GM12872 (cell line): ENCODE measurements at regions not wholly inside any gene's neighbourhood (a gene's known extent, or its start where the extent isn't known, plus 50 kb on each side); places are given as distances from the start of the nearest gene placed in this dataset.
A peak's percentile ranks its signal among the peaks of the same experiment; 100 is the strongest.

Source experiments
- TF ChIP-seq, protein P1 (sequence below): IDR thresholded peaks from 3 replicates; pipeline ENCODE4 v1.5.1; 2011; ENCODE audit warnings: low read depth, mild to moderate bottlenecking, low read length, moderate library complexity; ENCODE audit not compliant: insufficient read depth

- TF ChIP-seq, protein P1, sequence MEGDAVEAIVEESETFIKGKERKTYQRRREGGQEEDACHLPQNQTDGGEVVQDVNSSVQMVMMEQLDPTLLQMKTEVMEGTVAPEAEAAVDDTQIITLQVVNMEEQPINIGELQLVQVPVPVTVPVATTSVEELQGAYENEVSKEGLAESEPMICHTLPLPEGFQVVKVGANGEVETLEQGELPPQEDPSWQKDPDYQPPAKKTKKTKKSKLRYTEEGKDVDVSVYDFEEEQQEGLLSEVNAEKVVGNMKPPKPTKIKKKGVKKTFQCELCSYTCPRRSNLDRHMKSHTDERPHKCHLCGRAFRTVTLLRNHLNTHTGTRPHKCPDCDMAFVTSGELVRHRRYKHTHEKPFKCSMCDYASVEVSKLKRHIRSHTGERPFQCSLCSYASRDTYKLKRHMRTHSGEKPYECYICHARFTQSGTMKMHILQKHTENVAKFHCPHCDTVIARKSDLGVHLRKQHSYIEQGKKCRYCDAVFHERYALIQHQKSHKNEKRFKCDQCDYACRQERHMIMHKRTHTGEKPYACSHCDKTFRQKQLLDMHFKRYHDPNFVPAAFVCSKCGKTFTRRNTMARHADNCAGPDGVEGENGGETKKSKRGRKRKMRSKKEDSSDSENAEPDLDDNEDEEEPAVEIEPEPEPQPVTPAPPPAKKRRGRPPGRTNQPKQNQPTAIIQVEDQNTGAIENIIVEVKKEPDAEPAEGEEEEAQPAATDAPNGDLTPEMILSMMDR = 0 out of 3 replicates have a peak, but pooled peaks have one; percentile 17
Observed at GRCh38 chr13:47126432-47126831, 229.6 kb upstream of the HTR2A start.

- TF ChIP-seq, protein P1 = no peak
Observed at GRCh38 chr13:47121092-47121763, 224.4 kb upstream of the HTR2A start.

DNA sequence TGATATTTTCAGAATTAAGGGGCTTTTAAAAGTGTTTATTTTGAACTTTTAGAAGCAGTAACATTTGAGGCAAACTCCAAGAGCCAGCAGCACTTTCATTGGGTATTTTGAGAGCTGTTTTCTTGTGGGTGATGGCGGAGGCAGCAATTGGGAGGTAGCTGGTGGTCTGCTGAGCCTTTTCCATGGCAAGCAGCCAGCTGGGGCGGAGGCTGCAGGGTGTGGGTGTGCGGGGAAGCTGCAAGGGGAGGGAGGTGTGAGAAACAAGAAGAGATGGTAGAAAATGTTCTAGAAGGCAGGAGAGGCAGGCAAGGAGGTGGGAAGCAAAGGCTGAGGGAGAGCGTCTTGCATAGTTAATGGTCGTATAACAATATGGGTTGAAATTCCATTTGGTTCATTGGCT, 223.4 kb upstream of the HTR2A start:
- TF ChIP-seq, protein P1 = no peak

DNA sequence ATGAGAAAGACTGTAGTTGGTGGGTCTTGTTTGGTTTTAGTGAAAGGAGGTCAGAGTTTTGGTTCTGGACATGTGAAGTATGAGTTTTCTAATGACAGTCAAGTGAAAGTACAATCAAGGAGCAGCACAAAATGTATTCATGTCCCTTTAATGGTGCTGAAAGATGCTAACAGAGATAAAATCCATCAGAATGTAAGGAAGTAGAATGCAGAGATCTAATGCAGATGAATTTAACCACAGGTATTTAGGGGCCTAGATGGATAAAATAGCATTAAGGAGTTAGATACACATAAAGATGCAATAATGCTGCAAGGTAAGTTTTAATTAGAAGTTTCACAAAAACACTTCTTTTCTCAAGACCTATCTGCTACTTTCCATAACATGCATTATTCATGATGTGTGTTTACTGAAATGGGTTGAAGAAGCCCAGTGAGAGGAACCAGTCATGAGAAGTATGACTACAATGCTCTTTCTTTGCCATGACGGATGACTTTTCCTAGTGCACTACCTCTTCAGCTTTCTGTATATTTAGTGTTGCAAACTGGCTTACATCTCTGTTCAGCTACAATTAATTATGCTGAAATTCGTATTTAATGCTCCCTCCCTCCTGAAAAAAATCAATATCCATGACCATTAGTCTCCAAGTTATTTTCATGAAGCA, 222.9 kb upstream of the HTR2A start:
- TF ChIP-seq, protein P1 = no peak

DNA sequence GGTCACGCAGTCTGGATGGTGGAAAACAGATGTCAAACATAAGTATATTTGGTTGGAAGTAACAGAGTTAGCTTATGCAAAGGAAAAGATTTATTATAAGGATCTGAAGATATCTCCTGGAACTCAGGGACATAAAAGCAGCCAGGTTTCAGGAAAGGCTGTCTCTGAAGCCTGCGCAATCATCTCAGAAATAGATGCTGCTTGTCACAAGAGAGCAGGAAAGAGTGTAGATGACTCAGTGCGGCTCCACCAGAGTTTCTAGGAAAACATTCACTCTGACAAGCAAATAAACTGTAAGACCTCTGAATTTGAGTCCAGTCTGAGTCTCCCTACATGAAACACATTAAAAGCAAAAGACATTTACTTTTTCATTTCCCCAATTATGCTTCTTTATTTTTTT, 220.4 kb upstream of the HTR2A start:
- TF ChIP-seq, protein P1 = no peak

DNA sequence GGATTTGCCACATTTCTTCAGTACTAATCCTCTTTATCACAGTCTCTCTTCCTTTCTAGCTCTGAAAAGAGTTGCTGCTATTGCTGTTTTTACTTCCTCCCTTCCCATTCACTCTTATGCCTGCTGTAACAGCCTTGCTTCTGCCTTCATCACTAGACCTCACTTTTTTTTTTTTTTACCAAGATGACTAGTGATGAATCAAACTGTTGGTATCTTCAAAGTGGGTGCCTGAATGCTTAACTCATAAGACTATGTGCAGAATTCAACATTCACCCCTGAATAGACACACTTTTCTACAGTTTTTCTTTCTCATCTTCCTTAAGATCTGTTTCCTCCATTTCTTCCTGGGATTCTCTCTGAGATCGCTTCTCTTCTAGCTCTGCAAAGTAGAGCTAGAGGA, 217.2 kb upstream of the HTR2A start:
- TF ChIP-seq, protein P1 = no peak

DNA sequence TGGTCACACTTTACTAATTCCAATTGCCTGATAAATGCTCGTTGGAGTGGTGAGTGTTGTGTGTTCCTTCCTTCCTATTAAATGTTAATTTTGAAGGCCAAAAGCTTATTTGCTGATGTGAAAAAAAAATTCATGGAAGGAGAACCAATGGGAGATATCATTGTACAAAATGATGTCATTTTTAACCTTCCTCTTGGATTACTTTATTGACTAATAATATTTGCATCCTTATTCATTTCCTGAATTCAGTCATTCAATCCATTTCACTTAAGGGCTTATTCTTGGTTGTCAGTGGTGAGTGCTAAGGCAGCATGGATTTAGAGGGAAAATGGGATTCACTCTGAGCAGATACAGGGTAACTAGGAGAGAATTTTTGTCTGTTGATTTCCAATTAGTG, 216.0 kb upstream of the HTR2A start:
- TF ChIP-seq, protein P1 = no peak
